CD4-positive, alpha-beta T cell treated with Interferon alpha-2 for 1 hour (primary cell): ENCODE measurements at regions not wholly inside any gene's neighbourhood (a gene's known extent, or its start where the extent isn't known, plus 50 kb on each side); places are given as distances from the start of the nearest gene placed in this dataset.
"Not testable (repeated sequence)": the region's sequence is repeated elsewhere in the genome, so short reads cannot be mapped to it uniquely, and the experiment has no call there.

Experiments
- DNase-seq, 2 donors: peaks; one replicate each; pipeline ENCODE4 v3.0.0-alpha.2; 2020 to 2022

- no peak for DNase-seq
These were observed 52.2 kb upstream of the FAT1 start for GRCh38 chr4:186775902-186776301.

GRCh38 chr4:186778134-186778533, 54.5 kb upstream of the FAT1 start:
- DNase-seq, result no peak

GRCh38 chr4:186780291-186781031, 56.8 kb upstream of the FAT1 start:
- no peak for DNase-seq

- DNase-seq, result no peak
These were observed 57.6 kb upstream of the FAT1 start for GRCh38 chr4:186781032-186781917.

GRCh38 chr4:186782302-186782701, 58.6 kb upstream of the FAT1 start:
- no peak for DNase-seq

GRCh38 chr4:186787536-186787935, 63.9 kb upstream of the FAT1 start:
- DNase-seq, result no peak

GRCh38 chr4:186789651-186790050, 66.0 kb upstream of the FAT1 start:
- DNase-seq, result no peak

GRCh38 chr4:186790630-186791029, 67.0 kb upstream of the FAT1 start:
- DNase-seq, result no peak

- DNase-seq, result no peak
These were observed 69.2 kb upstream of the FAT1 start for GRCh38 chr4:186792728-186793366.

- DNase-seq, result no peak
These were observed 75.4 kb upstream of the FAT1 start for GRCh38 chr4:186798951-186799659.

GRCh38 chr4:186805020-186805820, 81.6 kb upstream of the FAT1 start:
- DNase-seq, result no peak

GRCh38 chr4:186805917-186806316, 82.3 kb upstream of the FAT1 start:
- DNase-seq, result not testable (repeated sequence)

GRCh38 chr4:186806679-186807421, 83.2 kb upstream of the FAT1 start:
- DNase-seq, result no peak

GRCh38 chr4:186807808-186808629, 84.4 kb upstream of the FAT1 start:
- no peak for DNase-seq

- no peak for DNase-seq
These were observed 85.0 kb upstream of the FAT1 start for GRCh38 chr4:186808630-186809018.

- no peak for DNase-seq
These were observed 85.4 kb upstream of the FAT1 start for GRCh38 chr4:186809070-186809469.

GRCh38 chr4:186810613-186811150, 87.0 kb upstream of the FAT1 start:
- DNase-seq, result no peak

GRCh38 chr4:186812592-186812991, 88.9 kb upstream of the FAT1 start:
- no peak for DNase-seq

- DNase-seq, result no peak
These were observed 89.9 kb upstream of the FAT1 start for GRCh38 chr4:186813377-186814068.
